ENCODE measurements at regions not wholly inside any gene's neighbourhood (a gene's known extent, or its start where the extent isn't known, plus 50 kb on each side); places are given as distances from the start of the nearest gene placed in this dataset.

- no peaks in the 10 kb centered on the region for H3K4me1 ChIP-seq
- H3K9me3 ChIP-seq, result no peaks in the 10 kb centered on the region
- DNase-seq (no peak), ATAC-seq (no peak)
- H3K36me3 ChIP-seq, result no peaks in the 10 kb centered on the region
- no peak overlapping the region for H3K27ac ChIP-seq
- TF ChIP-seq, protein P1, sequence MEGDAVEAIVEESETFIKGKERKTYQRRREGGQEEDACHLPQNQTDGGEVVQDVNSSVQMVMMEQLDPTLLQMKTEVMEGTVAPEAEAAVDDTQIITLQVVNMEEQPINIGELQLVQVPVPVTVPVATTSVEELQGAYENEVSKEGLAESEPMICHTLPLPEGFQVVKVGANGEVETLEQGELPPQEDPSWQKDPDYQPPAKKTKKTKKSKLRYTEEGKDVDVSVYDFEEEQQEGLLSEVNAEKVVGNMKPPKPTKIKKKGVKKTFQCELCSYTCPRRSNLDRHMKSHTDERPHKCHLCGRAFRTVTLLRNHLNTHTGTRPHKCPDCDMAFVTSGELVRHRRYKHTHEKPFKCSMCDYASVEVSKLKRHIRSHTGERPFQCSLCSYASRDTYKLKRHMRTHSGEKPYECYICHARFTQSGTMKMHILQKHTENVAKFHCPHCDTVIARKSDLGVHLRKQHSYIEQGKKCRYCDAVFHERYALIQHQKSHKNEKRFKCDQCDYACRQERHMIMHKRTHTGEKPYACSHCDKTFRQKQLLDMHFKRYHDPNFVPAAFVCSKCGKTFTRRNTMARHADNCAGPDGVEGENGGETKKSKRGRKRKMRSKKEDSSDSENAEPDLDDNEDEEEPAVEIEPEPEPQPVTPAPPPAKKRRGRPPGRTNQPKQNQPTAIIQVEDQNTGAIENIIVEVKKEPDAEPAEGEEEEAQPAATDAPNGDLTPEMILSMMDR (IDR thresholded peaks at IDR 0.05), result no peak
- no peaks in the 10 kb centered on the region for H3K27me3 ChIP-seq
- intact Hi-C loops (cut with DNase I), result no loop called here
- no peak overlapping the region for H3K4me3 ChIP-seq
Measured at GRCh38 chr2:45337481-45337880, 273.6 kb downstream of the SRBD1 start.

- DNase-seq (no peak), ATAC-seq (no peak)
- Histone ChIP-seq H3K27me3 (no peaks in the 10 kb centered on the region), H3K27ac (no peak overlapping the region), H3K9me3 (no peaks in the 10 kb centered on the region), H3K4me3 (no peak overlapping the region), H3K4me1 (peaks cover 10% of the 10 kb centered on the region), H3K36me3 (no peaks in the 10 kb centered on the region)
- TF ChIP-seq, protein P1 (IDR thresholded peaks at IDR 0.05), result no peak
- intact Hi-C loops (cut with DNase I), result no loop called here
Measured at GRCh38 chr2:45334205-45334604, 276.9 kb downstream of the SRBD1 start.

- ATAC-seq (no peak), DNase-seq (no peak)
- H3K4me3 ChIP-seq, result no peak overlapping the region
- H3K9me3 ChIP-seq, result no peaks in the 10 kb centered on the region
- peaks cover 10% of the 10 kb centered on the region for H3K4me1 ChIP-seq
- TF ChIP-seq, protein P1 (IDR thresholded peaks at IDR 0.05), result no peak
- H3K27me3 ChIP-seq, result peaks cover 8% of the 10 kb centered on the region
- no peak overlapping the region for H3K27ac ChIP-seq
- H3K36me3 ChIP-seq, result no peaks in the 10 kb centered on the region
- intact Hi-C loops (cut with DNase I), result no loop called here
Measured at GRCh38 chr2:45332567-45332966, 278.5 kb downstream of the SRBD1 start.

- H3K4me3 ChIP-seq, result no peak overlapping the region
- peaks cover 10% of the 10 kb centered on the region for H3K4me1 ChIP-seq
- no peaks in the 10 kb centered on the region for H3K36me3 ChIP-seq
- H3K27ac ChIP-seq, result no peak overlapping the region
- ATAC-seq, result no peak
- intact Hi-C loops (cut with DNase I), result no loop called here
- TF ChIP-seq, protein P1 (IDR thresholded peaks at IDR 0.05), result no peak
- no peak for DNase-seq
- H3K27me3 ChIP-seq, result peaks cover 8% of the 10 kb centered on the region
- H3K9me3 ChIP-seq, result no peaks in the 10 kb centered on the region
Measured at GRCh38 chr2:45332094-45332493, 279.0 kb downstream of the SRBD1 start.

DNA sequence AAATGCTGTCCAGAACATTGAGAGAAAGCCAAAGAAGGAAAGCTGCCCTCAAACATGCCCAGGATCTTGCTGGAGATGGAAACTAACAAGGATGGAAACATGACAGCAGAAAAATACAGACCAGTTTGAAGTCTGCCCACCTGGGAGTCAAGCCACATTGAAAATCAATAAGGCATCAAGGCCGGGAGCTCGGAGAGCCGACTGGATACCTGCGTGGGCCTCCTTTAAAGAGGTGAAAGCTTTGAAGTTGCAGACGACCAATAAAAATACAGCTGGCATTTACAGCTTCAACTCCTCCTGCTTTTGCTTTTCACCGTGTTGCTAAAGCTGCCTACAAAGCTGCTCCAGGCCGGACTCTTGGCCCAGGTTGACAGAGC lies 279.7 kb downstream of the SRBD1 start:
- intact Hi-C loops (cut with DNase I), result no loop called here
- H3K4me3 ChIP-seq, result no peak overlapping the region
- H3K27me3 ChIP-seq, result peaks cover 8% of the 10 kb centered on the region
- TF ChIP-seq, protein P1 (IDR thresholded peaks at IDR 0.05), result no peak
- H3K36me3 ChIP-seq, result no peaks in the 10 kb centered on the region
- H3K4me1 ChIP-seq, result peaks cover 10% of the 10 kb centered on the region
- H3K9me3 ChIP-seq, result no peaks in the 10 kb centered on the region
- no peak for DNase-seq
- no peak for ATAC-seq
- no peak overlapping the region for H3K27ac ChIP-seq

Measured in upper lobe of right lung (tissue), 1 donor.